ENCODE measurements at regions not wholly inside any gene's neighbourhood (a gene's known extent, or its start where the extent isn't known, plus 50 kb on each side); places are given as distances from the start of the nearest gene placed in this dataset.

DNA sequence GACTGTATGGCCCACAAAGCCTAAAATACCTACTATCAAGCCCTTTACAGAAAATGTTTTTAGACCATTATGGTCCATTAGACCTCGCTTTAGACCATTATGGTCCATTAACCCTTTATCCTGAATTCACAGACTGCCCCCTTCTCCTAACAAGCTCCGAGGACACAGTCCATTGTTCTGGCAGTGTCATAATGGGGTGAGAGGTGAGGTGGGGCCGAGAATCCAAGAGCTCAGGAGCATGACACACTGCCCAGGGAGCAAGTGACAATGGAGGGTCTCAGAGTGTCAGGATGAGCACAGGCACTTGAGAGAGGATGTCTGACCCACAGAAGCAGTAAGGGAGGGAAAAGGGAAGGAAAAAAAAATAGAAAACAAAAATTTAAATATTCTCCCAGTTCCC is 212.4 kb upstream of the NT5E start:
- no peak overlapping the region for H3K23ac ChIP-seq (ENCODE audit: insufficient read length, low read depth, low read length)
- no peak overlapping the region for H3K4me2 ChIP-seq (ENCODE audit: insufficient read depth, insufficient read length, low read length)
- H2AFZ ChIP-seq (ENCODE audit: low read length), result no peak overlapping the region
- no CpG with 5 or more reads among the region's 3 CpGs for WGBS (ENCODE audit: extremely low coverage, insufficient read length, low lambda C conversion rate)
- no peaks in the 10 kb centered on the region for H3K4me1 ChIP-seq (ENCODE audit: insufficient read depth, low read length)
- no peak overlapping the region for H2BK12ac ChIP-seq (ENCODE audit: insufficient read length, low read depth, low read length)
- no peak overlapping the region for H3K4me3 Mint-ChIP-seq
- H2BK120ac ChIP-seq (ENCODE audit: low read depth, low read length, poor library complexity, severe bottlenecking), result no peak overlapping the region
- TF ChIP-seq, protein P1, sequence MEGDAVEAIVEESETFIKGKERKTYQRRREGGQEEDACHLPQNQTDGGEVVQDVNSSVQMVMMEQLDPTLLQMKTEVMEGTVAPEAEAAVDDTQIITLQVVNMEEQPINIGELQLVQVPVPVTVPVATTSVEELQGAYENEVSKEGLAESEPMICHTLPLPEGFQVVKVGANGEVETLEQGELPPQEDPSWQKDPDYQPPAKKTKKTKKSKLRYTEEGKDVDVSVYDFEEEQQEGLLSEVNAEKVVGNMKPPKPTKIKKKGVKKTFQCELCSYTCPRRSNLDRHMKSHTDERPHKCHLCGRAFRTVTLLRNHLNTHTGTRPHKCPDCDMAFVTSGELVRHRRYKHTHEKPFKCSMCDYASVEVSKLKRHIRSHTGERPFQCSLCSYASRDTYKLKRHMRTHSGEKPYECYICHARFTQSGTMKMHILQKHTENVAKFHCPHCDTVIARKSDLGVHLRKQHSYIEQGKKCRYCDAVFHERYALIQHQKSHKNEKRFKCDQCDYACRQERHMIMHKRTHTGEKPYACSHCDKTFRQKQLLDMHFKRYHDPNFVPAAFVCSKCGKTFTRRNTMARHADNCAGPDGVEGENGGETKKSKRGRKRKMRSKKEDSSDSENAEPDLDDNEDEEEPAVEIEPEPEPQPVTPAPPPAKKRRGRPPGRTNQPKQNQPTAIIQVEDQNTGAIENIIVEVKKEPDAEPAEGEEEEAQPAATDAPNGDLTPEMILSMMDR (conservative IDR thresholded peaks at IDR 0.05), result no peak
- H3K9me3 Mint-ChIP-seq, result no peaks in the 10 kb centered on the region
- no peaks in the 10 kb centered on the region for H3K79me2 ChIP-seq (ENCODE audit: insufficient read depth, low read length)
- no peak overlapping the region for H3K4ac ChIP-seq (ENCODE audit: low read depth, low read length)
- H4K20me1 ChIP-seq (ENCODE audit: control insufficient read depth, insufficient read depth, insufficient read length), result no peaks in the 10 kb centered on the region
- H3K27ac Mint-ChIP-seq, result peak overlapping the region in 1 of 3 experiments; percentile 49; a peak in 2 of 7 replicates
- H3T11ph ChIP-seq (ENCODE audit: low read length), result no peak overlapping the region
- no peaks in the 10 kb centered on the region for H3K27me3 Mint-ChIP-seq (ENCODE audit: low read depth)
- H3K9me3 ChIP-seq (ENCODE audit: control insufficient read depth, low read depth, low read length), result no peaks in the 10 kb centered on the region
- H3K23me2 ChIP-seq (ENCODE audit: insufficient read length, low read depth, low read length, poor library complexity, severe bottlenecking), result no peaks in the 10 kb centered on the region
- H3K79me1 ChIP-seq (ENCODE audit: insufficient read depth, low read depth, low read length, poor library complexity, severe bottlenecking), result no peaks in the 10 kb centered on the region
- no peak overlapping the region for H2BK20ac ChIP-seq (ENCODE audit: low read depth, low read length, poor library complexity, severe bottlenecking)
- no peak overlapping the region for H2BK5ac ChIP-seq (ENCODE audit: insufficient read length, low read length)
- no peak overlapping the region for H3K14ac ChIP-seq (ENCODE audit: insufficient read depth, low read length)
- H3K4me1 Mint-ChIP-seq, result no peaks in the 10 kb centered on the region
- H4K5ac ChIP-seq (ENCODE audit: insufficient read length, low read depth, low read length), result no peak overlapping the region
- no peak overlapping the region for H3K56ac ChIP-seq (ENCODE audit: insufficient read length, low read depth, low read length)
- no peak overlapping the region for H4K8ac ChIP-seq (replicated peaks; ENCODE audit: insufficient read length, low read depth, low read length)
- H3K9ac ChIP-seq (ENCODE audit: extremely low read depth, insufficient read length, low read length), result no peak overlapping the region
- H3K36me3 Mint-ChIP-seq (ENCODE audit: insufficient read depth in 1 of 3, low read depth in 3 of 3), result no peaks in the 10 kb centered on the region
- no peak overlapping the region for H4K91ac ChIP-seq (ENCODE audit: insufficient read length, low read depth, low read length)
- no peaks in the 10 kb centered on the region for H3K27me3 ChIP-seq (ENCODE audit: insufficient read depth, low read length)
- no peak overlapping the region for H2AK5ac ChIP-seq (ENCODE audit: insufficient read length, low read length)
- H3K18ac ChIP-seq (ENCODE audit: insufficient read length, low read depth, low read length), result no peak overlapping the region
- no peak overlapping the region for H2BK15ac ChIP-seq (ENCODE audit: low read depth, low read length)
- no peak overlapping the region for H3K27ac ChIP-seq (ENCODE audit: insufficient read length, low read depth, low read length)
- no peak for DNase-seq

Data from H9 (cell line).